DOHH2 (cell line): ENCODE measurements at regions not wholly inside any gene's neighbourhood (a gene's known extent, or its start where the extent isn't known, plus 50 kb on each side); places are given as distances from the start of the nearest gene placed in this dataset.

Source experiments
- H3F3A ChIP-seq: fragments of 200-600 bp; sonication (generic), shearing (Covaris generic); 2 replicates; pipeline ENCODE4 v1.6.0; 2016; ENCODE audit warnings: antibody characterized with exemption, mild to moderate bottlenecking; ENCODE audit not compliant: control insufficient read depth, insufficient read depth
- H3K27ac ChIP-seq: fragments of 200-600 bp; sonication (generic); 2 replicates; pipeline ENCODE4 v1.5.1; 2014; ENCODE audit warnings: low read depth, mild to moderate bottlenecking, low read length, moderate library complexity
- H3K27me3 ChIP-seq: fragments of 200-600 bp; sonication (generic); 2 replicates; pipeline ENCODE4 v1.6.1; 2014; ENCODE audit warnings: mild to moderate bottlenecking, low read length, mixed read lengths; ENCODE audit not compliant: control insufficient read depth
- H3K36me3 ChIP-seq: fragments of 200-600 bp; sonication (generic); 2 replicates; pipeline ENCODE4 v1.6.1; 2014; ENCODE audit warnings: mild to moderate bottlenecking, low read length, moderate library complexity, mixed read lengths; ENCODE audit not compliant: control insufficient read depth
- H3K4me1 ChIP-seq: fragments of 200-600 bp; sonication (generic); 2 replicates; pipeline ENCODE4 v1.6.1; 2014; ENCODE audit warnings: mild to moderate bottlenecking, low read length, mixed read lengths; ENCODE audit not compliant: control insufficient read depth
- H3K4me2 ChIP-seq: fragments of 200-600 bp; sonication (generic); 2 replicates; pipeline ENCODE4 v1.6.0; 2014; ENCODE audit warnings: mild to moderate bottlenecking, low read length, moderate library complexity
- H3K4me3 ChIP-seq: fragments of 200-600 bp; sonication (generic); 2 replicates; pipeline ENCODE4 v1.5.1; 2014; ENCODE audit warnings: mild to moderate bottlenecking, low read length, mixed read lengths
- H3K79me2 ChIP-seq: fragments of 200-600 bp; sonication (generic); 2 replicates; pipeline ENCODE4 v1.6.1; 2014; ENCODE audit warnings: mild to moderate bottlenecking, low read length, mixed read lengths; ENCODE audit not compliant: control insufficient read depth
- H3K9me2 ChIP-seq: fragments of 200-600 bp; sonication (generic); replicated peaks from 2 replicates; pipeline ENCODE4 v1.6.1; 2014; ENCODE audit warnings: mild to moderate bottlenecking, low read length, mixed read lengths; ENCODE audit not compliant: control insufficient read depth
- H3K9me3 ChIP-seq: fragments of 200-600 bp; sonication (generic); 2 replicates; pipeline ENCODE4 v1.6.1; 2014; ENCODE audit warnings: antibody characterized with exemption, low read length, mixed read lengths; ENCODE audit not compliant: control insufficient read depth, insufficient read depth
- H4K20me1 ChIP-seq: fragments of 200-600 bp; sonication (generic); 2 replicates; pipeline ENCODE4 v1.6.0; 2014; ENCODE audit warnings: low read depth, mild to moderate bottlenecking, antibody characterized with exemption, low read length, moderate library complexity; ENCODE audit not compliant: control insufficient read depth, insufficient read depth
- CTCF ChIP-seq: fragments of 200-600 bp; sonication (generic); IDR thresholded peaks from one replicate; pipeline ENCODE4 v1.5.1; 2014; ENCODE audit warnings: antibody characterized with exemption, mild to moderate bottlenecking, low read depth, low read length; ENCODE audit not compliant: poor library complexity, severe bottlenecking
- EZH2phosphoT487 ChIP-seq: fragments of 200-600 bp; sonication (generic); IDR thresholded peaks from 2 replicates; pipeline ENCODE4 v1.6.1; 2017; ENCODE audit warnings: borderline replicate concordance, mild to moderate bottlenecking, antibody characterized with exemption, low read length, moderate library complexity, mixed read lengths

- Histone ChIP-seq H3K36me3 (no peaks in the 10 kb centered on the region), H3K4me2 (no peak overlapping the region), H3K9me3 (no peaks in the 10 kb centered on the region), H3K27me3 (no peaks in the 10 kb centered on the region), H3F3A (no peaks in the 10 kb centered on the region), H3K27ac (no peak overlapping the region), H4K20me1 (no peaks in the 10 kb centered on the region), H3K79me2 (no peaks in the 10 kb centered on the region), H3K4me1 (no peaks in the 10 kb centered on the region), H3K4me3 (no peak overlapping the region), H3K9me2 (no peaks in the 10 kb centered on the region)
- TF ChIP-seq CTCF (no peak), EZH2phosphoT487 (no peak)
These were observed 171.6 kb upstream of the PPP2R2B start for GRCh38 chr5:147050172-147050571.

GRCh38 chr5:147051193-147051592 lies 172.6 kb upstream of the PPP2R2B start:
- Histone ChIP-seq H4K20me1 (no peaks in the 10 kb centered on the region), H3K4me2 (no peak overlapping the region), H3K9me2 (no peaks in the 10 kb centered on the region), H3K4me3 (no peak overlapping the region), H3K27me3 (no peaks in the 10 kb centered on the region), H3K36me3 (no peaks in the 10 kb centered on the region), H3K79me2 (no peaks in the 10 kb centered on the region), H3K4me1 (no peaks in the 10 kb centered on the region), H3K27ac (no peak overlapping the region), H3F3A (no peaks in the 10 kb centered on the region), H3K9me3 (no peaks in the 10 kb centered on the region)
- TF ChIP-seq CTCF (no peak), EZH2phosphoT487 (no peak)

- H3K4me2 ChIP-seq: no peak overlapping the region
- H3K9me2 ChIP-seq: no peaks in the 10 kb centered on the region
- H3K36me3 ChIP-seq: no peaks in the 10 kb centered on the region
- H3K27ac ChIP-seq: no peak overlapping the region
- no peak for TF ChIP-seq EZH2phosphoT487
- TF ChIP-seq CTCF: no peak
- H4K20me1 ChIP-seq: no peaks in the 10 kb centered on the region
- no peaks in the 10 kb centered on the region for H3F3A ChIP-seq
- H3K79me2 ChIP-seq: no peaks in the 10 kb centered on the region
- H3K27me3 ChIP-seq: no peaks in the 10 kb centered on the region
- H3K4me1 ChIP-seq: no peaks in the 10 kb centered on the region
- H3K4me3 ChIP-seq: no peak overlapping the region
- H3K9me3 ChIP-seq: no peaks in the 10 kb centered on the region
These were observed 174.0 kb upstream of the PPP2R2B start for GRCh38 chr5:147052519-147052918.
